Parathyroid adenoma (tissue), 2 donors: ENCODE measurements at regions not wholly inside any gene's neighbourhood (a gene's known extent, or its start where the extent isn't known, plus 50 kb on each side); places are given as distances from the start of the nearest gene placed in this dataset.
"Not testable (repeated sequence)": the region's sequence is repeated elsewhere in the genome, so short reads cannot be mapped to it uniquely, and the experiment has no call there.

Experiments
- H2AFZ ChIP-seq: fragments of 300-600 bp; sonication (generic); one replicate; pipeline ENCODE4 v1.7.0; 2017; ENCODE audit warnings: antibody characterized with exemption, mild to moderate bottlenecking
- H3K27ac ChIP-seq: fragments of 300-600 bp; sonication (generic); one replicate; pipeline ENCODE4 v1.7.0; 2017
- H3K27me3 ChIP-seq: fragments of 300-600 bp; sonication (generic); one replicate; pipeline ENCODE4 v1.7.0; 2017; ENCODE audit warnings: low read length; ENCODE audit not compliant: control insufficient read depth, insufficient read depth
- H3K36me3 ChIP-seq: fragments of 300-600 bp; sonication (generic); one replicate; pipeline ENCODE4 v1.7.0; 2017; ENCODE audit warnings: low read length; ENCODE audit not compliant: control insufficient read depth, insufficient read depth
- H3K4me1 ChIP-seq: fragments of 300-600 bp; sonication (generic); one replicate; pipeline ENCODE4 v1.7.0; 2017; ENCODE audit warnings: control low read depth
- H3K4me2 ChIP-seq: fragments of 300-600 bp; sonication (generic); one replicate; pipeline ENCODE4 v1.7.0; 2017; ENCODE audit warnings: low read length
- H3K4me3 ChIP-seq: fragments of 300-600 bp; sonication (generic); one replicate; pipeline ENCODE4 v1.7.0; 2017; ENCODE audit warnings: low read depth, low read length
- H3K79me2 ChIP-seq: fragments of 300-600 bp; sonication (generic); one replicate; pipeline ENCODE4 v1.7.0; 2017; ENCODE audit warnings: control low read depth
- H3K9ac ChIP-seq: fragments of 300-600 bp; sonication (generic); one replicate; pipeline ENCODE4 v1.7.0; 2017; ENCODE audit warnings: mild to moderate bottlenecking
- H3K9me3 ChIP-seq: fragments of 300-600 bp; sonication (generic); one replicate; pipeline ENCODE4 v1.7.0; 2017; ENCODE audit warnings: low read length; ENCODE audit not compliant: control insufficient read depth
- TF ChIP-seq, protein P1 (sequence below): fragments of 300-600 bp; sonication (generic); IDR thresholded peaks from one replicate; pipeline ENCODE4 v1.7.0; 2017; ENCODE audit warnings: antibody characterized with exemption, mild to moderate bottlenecking
- donor health status: primary hyperparathyroidism.

DNA sequence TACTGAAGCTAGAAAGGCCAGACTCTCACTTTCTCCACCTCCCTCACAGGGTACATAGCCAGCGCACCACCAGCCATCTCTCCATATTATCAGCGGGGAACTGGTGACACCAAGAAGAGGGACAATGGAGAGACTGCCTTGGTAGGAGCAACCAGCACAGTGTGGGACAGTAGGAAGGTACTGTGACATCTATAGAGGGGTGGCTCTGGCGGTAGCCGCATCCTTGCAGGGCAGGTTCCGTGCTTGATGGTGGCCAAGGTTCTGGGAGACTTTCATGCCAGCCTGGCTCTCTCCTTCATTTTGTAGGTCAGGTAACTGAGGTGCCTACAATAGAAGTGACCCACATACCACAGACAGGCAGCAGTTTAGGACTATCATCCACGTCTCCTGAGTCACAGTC is 65.5 kb upstream of the SMIM23 start:
- no peak overlapping the region for H2AFZ ChIP-seq
- no peak overlapping the region for H3K4me3 ChIP-seq
- no peaks in the 10 kb centered on the region for H3K27me3 ChIP-seq
- H3K4me2 ChIP-seq = no peak overlapping the region
- no peaks in the 10 kb centered on the region for H3K36me3 ChIP-seq
- no peaks in the 10 kb centered on the region for H3K4me1 ChIP-seq
- H3K9me3 ChIP-seq = no peaks in the 10 kb centered on the region
- no peak overlapping the region for H3K27ac ChIP-seq
- TF ChIP-seq, protein P1, sequence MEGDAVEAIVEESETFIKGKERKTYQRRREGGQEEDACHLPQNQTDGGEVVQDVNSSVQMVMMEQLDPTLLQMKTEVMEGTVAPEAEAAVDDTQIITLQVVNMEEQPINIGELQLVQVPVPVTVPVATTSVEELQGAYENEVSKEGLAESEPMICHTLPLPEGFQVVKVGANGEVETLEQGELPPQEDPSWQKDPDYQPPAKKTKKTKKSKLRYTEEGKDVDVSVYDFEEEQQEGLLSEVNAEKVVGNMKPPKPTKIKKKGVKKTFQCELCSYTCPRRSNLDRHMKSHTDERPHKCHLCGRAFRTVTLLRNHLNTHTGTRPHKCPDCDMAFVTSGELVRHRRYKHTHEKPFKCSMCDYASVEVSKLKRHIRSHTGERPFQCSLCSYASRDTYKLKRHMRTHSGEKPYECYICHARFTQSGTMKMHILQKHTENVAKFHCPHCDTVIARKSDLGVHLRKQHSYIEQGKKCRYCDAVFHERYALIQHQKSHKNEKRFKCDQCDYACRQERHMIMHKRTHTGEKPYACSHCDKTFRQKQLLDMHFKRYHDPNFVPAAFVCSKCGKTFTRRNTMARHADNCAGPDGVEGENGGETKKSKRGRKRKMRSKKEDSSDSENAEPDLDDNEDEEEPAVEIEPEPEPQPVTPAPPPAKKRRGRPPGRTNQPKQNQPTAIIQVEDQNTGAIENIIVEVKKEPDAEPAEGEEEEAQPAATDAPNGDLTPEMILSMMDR = no peak
- no peak overlapping the region for H3K9ac ChIP-seq
- no peaks in the 10 kb centered on the region for H3K79me2 ChIP-seq

DNA sequence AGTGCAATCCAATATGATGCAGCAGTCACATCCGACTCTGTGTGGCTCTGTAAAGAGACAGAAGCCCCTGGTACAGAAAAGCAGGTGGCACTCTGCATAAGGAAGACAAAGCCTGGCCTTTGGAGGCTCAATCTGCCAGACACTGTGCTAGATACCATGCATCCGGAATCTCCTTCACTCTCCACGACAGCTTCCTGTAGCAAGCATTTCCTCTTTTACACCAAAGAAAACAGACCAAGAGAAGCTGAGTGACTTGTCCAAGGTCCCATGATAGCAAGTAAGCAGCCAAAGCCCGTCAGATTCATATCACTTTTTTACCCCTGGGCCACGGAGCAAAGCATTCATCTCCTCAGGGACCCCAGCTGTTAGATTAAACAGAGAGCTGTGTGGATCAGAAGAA is 64.2 kb upstream of the SMIM23 start:
- no peaks in the 10 kb centered on the region for H3K36me3 ChIP-seq
- no peaks in the 10 kb centered on the region for H3K9me3 ChIP-seq
- H3K9ac ChIP-seq = no peak overlapping the region
- H3K79me2 ChIP-seq = no peaks in the 10 kb centered on the region
- no peak overlapping the region for H3K4me3 ChIP-seq
- no peak overlapping the region for H3K27ac ChIP-seq
- H3K27me3 ChIP-seq = no peaks in the 10 kb centered on the region
- TF ChIP-seq, protein P1 = no peak
- H2AFZ ChIP-seq = no peak overlapping the region
- H3K4me1 ChIP-seq = no peaks in the 10 kb centered on the region
- H3K4me2 ChIP-seq = no peak overlapping the region

DNA sequence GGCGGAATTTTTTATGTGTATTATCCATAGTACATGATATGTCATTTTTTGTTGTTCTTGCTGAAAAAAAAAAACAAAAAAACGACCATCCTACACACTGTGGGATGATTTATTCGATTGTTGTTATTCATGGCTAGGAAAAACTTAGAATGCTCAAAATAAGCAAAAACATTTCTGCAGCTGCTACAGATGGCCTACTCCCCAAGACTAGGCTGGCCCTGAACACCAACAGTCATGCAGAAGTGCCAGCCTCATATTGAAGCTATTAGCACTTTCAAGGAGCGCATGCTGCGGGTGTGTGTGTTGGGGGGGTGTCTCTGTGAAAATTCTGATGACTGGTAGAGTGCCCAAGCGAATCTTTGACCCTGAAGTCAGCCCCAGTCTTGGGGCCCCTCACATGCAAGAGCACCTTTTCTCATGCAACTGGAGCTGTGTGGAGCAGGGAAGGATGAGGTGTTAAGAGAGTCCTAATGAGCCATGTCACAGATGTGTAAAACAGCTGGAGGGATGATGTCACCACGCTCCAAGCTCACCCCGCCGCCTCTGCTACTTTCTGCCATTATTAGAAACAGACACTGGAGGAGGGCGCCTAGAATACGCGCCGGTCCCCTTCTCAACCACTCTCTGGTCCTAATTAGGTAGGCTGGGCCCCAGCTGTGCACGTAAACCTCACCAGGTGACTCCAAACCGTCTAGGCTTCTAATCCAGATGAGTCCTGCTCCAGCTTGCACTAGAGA is 61.0 kb upstream of the SMIM23 start:
- H3K4me1 ChIP-seq = no peaks in the 10 kb centered on the region
- H3K9ac ChIP-seq = no peak overlapping the region
- TF ChIP-seq, protein P1 = no peak
- H3K4me2 ChIP-seq = no peak overlapping the region
- no peak overlapping the region for H2AFZ ChIP-seq
- no peaks in the 10 kb centered on the region for H3K36me3 ChIP-seq
- H3K27me3 ChIP-seq = no peaks in the 10 kb centered on the region
- H3K79me2 ChIP-seq = no peaks in the 10 kb centered on the region
- no peaks in the 10 kb centered on the region for H3K9me3 ChIP-seq
- H3K4me3 ChIP-seq = no peak overlapping the region
- no peak overlapping the region for H3K27ac ChIP-seq

DNA sequence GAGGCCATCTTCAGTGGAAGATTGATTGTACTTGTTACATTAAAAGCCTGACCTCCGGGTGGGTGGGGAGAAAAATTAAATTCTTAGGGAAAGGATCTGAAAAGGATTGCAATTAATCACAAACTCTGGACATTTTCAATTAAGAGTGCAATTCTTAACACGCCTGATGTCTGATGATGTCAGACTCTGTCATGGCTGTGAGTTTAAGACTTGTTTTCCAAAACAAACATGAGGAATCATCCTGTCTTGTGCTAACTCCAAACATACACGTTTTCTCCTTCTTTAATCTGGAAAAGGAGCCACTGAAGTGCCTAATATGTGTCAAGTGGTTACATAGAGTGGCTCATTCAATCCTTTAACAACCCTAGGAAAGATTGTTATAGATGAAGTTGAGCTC is 60.4 kb upstream of the SMIM23 start:
- no peaks in the 10 kb centered on the region for H3K79me2 ChIP-seq
- no peaks in the 10 kb centered on the region for H3K27me3 ChIP-seq
- H3K36me3 ChIP-seq = no peaks in the 10 kb centered on the region
- TF ChIP-seq, protein P1 = no peak
- H2AFZ ChIP-seq = no peak overlapping the region
- H3K9ac ChIP-seq = no peak overlapping the region
- H3K4me3 ChIP-seq = no peak overlapping the region
- no peak overlapping the region for H3K27ac ChIP-seq
- no peaks in the 10 kb centered on the region for H3K4me1 ChIP-seq
- no peaks in the 10 kb centered on the region for H3K9me3 ChIP-seq
- H3K4me2 ChIP-seq = no peak overlapping the region

DNA sequence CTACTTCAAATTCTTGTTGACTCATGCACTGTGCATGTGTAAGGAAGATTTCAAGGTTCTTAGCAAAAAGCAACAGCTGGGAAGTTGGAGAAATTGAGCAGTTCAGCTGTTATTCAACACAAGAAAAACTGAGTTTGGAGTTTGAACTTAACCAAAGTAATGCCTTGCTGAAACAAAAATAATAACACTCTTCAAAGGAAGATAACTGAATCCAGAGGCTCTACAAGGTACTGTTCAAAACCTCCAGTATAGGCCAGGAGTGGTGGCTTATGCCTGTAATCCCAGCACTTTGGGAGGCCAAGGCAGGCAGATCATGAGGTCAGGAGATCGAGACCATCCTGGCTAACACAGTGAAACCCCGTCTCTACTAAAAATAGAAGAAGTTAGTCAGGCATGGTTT is 58.8 kb upstream of the SMIM23 start:
- H3K36me3 ChIP-seq, H3K27me3 ChIP-seq, H3K4me1 ChIP-seq, H3K4me2 ChIP-seq, H3K9me3 ChIP-seq, H3K79me2 ChIP-seq, H3K9ac ChIP-seq, H3K4me3 ChIP-seq, H2AFZ ChIP-seq, H3K27ac ChIP-seq: not testable (repeated sequence)
